ENCODE measurements at regions not wholly inside any gene's neighbourhood (a gene's known extent, or its start where the extent isn't known, plus 50 kb on each side); places are given as distances from the start of the nearest gene placed in this dataset.

GRCh38 chr6:164546263-164546662 lies 763.1 kb downstream of the C6orf118 start:
- no peak for DNase-seq

- DNase-seq: no peak
Observed at GRCh38 chr6:164534070-164534766, 775.2 kb downstream of the C6orf118 start.

GRCh38 chr6:164533045-164533362 lies 776.4 kb downstream of the C6orf118 start:
- no peak for DNase-seq

GRCh38 chr6:164532198-164533044 lies 777.0 kb downstream of the C6orf118 start:
- DNase-seq: no peak

GRCh38 chr6:164531736-164532135 lies 777.7 kb downstream of the C6orf118 start:
- DNase-seq: no peak

- DNase-seq: no peak
Observed at GRCh38 chr6:164528539-164528938, 780.9 kb downstream of the C6orf118 start.

GRCh38 chr6:164523087-164523654 lies 786.2 kb downstream of the C6orf118 start:
- DNase-seq: no peak

DNA sequence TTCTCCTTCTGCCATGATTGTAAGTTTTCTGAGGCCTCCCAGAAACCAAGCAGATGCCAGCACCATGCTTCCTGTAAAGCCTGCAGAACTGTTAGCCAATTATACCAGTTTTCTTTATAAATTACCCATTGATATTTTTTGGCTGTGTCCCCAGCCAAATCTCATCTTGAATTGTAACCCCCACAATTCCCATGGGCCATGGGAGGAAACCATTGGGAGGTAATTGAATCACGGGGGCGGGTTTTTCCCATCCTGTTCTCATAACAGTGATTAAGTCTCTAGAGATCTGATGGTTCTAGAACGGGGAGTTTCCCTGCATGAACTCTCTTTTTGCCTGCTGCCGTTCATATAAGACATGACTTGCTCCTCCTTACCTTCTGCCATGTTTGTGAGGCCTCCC lies 788.5 kb downstream of the C6orf118 start:
- DNase-seq: no peak

DNA sequence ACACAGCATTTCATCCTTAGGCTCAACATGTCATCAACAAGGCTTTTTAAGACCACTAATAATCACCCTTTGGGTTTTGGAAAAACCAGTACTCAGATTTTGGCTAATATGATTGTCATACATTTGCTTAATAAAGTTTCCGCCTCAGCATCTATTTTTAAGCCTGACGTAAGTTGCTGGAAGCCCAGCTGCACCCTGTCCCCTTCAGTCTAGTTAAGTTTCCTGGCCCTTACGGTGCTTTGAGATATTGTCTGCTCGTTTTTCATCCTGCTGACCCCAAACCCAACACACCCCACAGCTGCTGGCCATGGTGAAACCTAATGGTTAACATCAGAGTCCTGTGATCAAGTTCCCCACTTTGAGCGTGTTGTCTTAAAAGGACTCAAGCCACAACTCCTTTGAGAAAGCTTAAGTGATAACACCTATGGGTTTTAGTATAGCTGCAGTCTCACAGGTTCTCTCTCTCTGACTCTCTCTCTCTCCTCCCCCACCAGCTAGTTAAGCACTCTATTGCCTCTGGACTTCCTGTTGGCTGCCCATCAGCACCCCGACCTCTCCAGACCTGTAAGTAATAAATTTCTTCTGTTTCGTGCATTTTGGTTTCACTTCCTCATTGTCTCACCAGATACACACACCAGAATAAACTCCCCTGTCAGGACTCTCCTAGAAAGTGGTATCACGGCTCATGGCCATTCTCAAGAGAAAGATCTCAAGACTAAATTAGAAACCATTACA lies 802.0 kb downstream of the C6orf118 start:
- DNase-seq: no peak

- DNase-seq: no peak
Observed at GRCh38 chr6:164505425-164505824, 804.0 kb downstream of the C6orf118 start.

DNA sequence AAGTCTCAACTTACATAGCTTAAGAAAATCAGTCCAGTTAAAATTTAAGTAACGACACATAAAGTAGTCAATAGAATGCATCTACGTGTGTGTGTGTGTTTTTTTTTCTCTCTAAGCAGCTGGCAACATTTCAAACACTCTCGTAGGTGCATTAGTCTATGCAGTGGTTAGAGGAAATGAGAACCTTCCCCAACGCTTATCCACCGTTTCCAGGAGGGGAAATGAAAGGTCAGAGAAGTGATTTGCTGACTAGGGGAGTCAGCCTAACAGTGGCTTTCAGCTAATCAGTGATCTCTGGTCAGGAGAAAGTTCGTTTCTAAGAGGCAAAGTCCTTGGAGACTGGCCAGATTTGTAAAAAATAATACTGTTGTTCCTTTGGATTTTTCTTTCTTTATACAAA lies 806.6 kb downstream of the C6orf118 start:
- DNase-seq: no peak

DNA sequence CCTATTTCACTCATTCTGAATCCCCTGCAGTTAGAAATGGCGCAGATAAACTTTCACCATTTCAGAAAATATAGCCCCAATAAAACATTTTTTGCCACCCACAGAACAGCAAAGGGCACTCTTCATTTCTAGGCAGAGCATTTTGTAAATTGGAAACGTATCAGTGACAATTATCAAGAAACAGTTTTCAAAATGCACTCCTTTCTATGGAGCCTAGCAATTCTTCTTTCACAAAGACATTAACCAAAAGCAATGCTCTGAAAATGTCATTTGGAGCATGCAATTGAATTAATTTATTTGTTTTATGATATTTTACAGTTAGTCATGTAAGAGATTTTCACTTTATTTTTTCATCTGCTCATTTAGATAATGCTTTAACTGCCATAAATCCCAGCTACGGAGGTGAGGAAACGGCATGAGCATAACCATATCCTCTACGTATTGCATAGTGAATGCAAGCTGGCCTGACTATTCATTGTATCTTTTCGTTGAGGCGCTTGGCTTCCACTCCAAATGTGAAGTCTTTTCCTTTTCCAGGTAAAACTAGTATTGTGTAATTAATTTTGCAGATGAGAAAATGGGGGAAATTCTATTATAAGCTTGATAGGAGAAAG lies 813.4 kb downstream of the C6orf118 start:
- no peak for DNase-seq

DNA sequence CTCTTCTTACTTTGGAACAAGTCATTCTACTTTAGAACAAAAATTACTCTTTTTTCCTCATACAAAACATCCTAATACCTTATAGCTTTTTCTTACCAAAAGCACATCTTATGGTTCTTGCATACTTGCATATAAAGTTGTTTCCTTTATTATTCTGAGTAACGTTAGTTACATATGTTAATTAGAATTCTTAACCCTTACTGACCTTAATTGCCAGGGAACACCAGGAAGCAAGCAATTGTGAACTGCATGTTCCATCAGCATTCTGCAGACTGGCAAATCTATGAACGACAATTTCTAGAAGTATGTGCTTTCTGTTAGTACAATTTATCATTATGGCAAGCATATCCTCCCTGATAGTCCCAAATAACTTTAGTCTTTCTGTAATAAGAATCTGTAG lies 831.0 kb downstream of the C6orf118 start:
- DNase-seq: no peak

- no peak for DNase-seq
Observed at GRCh38 chr6:164477790-164478189, 831.6 kb downstream of the C6orf118 start.

- no peak for DNase-seq
Observed at GRCh38 chr6:164477101-164477500, 832.3 kb downstream of the C6orf118 start.

GRCh38 chr6:164469276-164469949 lies 840.0 kb downstream of the C6orf118 start:
- DNase-seq: no peak

DNA sequence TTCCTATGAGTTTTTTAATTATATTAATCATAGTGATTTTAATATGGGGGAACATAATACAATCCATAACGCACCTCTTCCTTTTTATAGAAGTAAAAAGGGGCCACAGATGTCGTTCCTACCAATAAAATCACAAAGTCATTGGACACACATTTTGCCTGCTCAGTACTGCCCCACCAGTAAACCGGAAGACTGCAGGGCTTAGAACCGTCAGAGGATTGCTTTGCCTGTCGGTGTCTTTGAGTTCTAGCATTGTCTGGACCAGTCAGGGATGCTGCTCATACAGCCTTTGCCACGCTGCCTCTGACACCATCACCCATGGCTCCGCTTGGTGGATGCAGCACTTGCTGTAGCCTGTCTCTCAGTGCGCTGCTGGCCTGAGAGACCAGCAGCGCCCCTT lies 853.6 kb downstream of the C6orf118 start:
- DNase-seq: no peak

DNA sequence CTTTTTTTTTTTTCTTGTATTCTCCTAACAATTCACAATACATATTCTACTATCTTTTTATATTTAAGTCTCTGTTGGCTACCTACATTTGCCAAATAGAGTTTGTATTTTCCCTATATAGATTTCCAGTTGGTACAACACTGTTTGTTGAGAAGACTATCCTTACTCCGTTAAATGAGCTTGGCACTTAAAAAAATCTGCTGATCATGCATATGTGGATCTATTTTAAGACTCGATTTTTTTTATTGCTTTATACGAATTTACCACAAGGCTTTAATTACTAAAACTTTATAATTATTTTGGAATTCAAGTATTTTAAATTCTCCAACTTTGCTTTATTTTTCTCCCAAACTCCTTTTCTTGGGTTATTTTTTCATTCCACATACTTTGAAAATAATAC lies 855.6 kb downstream of the C6orf118 start:
- no peak for DNase-seq

DNA sequence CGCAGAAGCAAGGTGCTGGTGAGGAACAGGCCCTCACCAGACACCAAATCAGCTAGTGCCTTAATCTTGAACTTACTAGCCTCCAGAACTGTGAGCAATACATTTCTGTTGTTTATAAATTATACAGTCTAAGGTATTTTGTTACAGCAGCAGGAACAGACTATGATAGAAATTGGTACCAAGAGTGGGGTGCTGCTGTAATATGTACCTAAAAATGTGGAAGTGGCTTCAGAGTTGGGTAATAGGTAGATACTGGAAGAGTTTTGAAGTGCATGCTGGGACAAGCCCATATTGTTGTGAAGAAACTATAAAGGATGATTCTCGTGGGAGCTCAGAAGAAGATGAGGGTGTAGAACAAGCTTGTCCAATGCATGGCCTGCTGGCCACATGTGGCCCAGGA lies 866.8 kb downstream of the C6orf118 start:
- DNase-seq: no peak

DNA sequence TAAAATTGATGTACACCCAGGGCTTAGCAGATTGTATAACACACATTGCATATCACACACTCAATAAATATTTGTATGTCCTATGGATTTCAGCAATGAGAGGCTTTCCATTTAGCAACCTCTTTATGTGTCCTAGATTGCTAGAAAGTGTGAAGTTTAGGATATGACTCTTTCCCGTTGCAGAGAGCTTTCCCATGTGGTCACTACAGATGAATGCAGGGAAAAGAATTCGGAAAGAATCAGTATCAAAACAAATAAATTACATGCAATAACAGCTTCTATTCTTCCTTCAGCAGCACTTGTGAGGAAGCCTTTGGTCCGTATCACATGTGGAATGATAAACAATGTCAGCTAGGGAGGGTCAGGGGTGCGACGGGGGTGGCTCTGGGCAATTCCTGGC lies 870.1 kb downstream of the C6orf118 start:
- DNase-seq: no peak

- no peak for DNase-seq
Observed at GRCh38 chr6:164436976-164437375, 872.4 kb downstream of the C6orf118 start.

DNA sequence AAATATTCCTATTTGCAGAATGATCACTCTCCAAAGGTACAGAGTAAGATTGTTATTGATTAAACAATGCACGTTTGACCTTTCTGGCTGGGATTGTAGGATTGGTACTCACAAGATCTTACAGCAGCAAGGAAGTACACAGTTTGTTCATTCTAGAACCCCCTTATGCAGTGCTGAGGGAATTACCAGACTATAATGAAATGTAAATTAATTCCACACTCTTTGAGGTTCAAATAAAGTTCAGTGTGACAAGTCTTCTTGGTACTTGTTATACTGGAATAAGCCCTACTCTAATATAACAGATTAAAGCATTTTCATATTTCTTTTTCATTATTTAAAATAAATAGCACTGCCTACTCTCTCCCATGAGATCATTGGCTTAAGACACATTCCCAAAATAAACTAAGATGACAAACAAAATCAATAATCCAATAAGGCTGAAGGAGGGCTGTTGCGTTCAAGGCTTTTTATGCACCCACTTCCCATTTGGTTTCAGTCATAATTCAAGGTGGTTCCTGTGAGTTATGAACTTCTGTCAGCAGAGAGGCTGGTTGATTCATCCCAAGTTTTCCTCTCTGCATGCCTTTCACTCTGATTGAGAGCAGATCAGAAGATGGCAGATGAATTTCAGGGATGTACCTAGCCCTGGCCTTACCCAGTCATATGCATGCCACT lies 881.5 kb downstream of the C6orf118 start:
- DNase-seq: no peak
